SK-N-MC (cell line): ENCODE measurements at regions not wholly inside any gene's neighbourhood (a gene's known extent, or its start where the extent isn't known, plus 50 kb on each side); places are given as distances from the start of the nearest gene placed in this dataset.

Source experiments
- DNase-seq: peaks from one replicate; pipeline ENCODE4 v3.0.0-alpha.2; 2011; ENCODE audit warnings: low read depth, low spot score
- H3K27ac ChIP-seq: fragments of 200-600 bp; sonication (generic); 2 replicates; pipeline ENCODE4 v1.5.1; 2016; ENCODE audit warnings: mixed run types
- H3K36me3 ChIP-seq: fragments of 200-600 bp; sonication (generic); 2 replicates; pipeline ENCODE4 v1.6.1; 2017; ENCODE audit warnings: antibody characterized with exemption, low read length, mixed read lengths; ENCODE audit not compliant: insufficient read depth
- H3K4me3 ChIP-seq: fragments of 200-600 bp; sonication (generic); 2 replicates; pipeline ENCODE4 v1.5.1; 2016
- H3K9ac ChIP-seq: fragments of 200-600 bp; sonication (generic); 2 replicates; pipeline ENCODE4 v1.8.0; 2017; ENCODE audit warnings: mixed run types, mixed read lengths; ENCODE audit not compliant: insufficient read length
- H3K9me3 ChIP-seq: fragments of 200-600 bp; sonication (generic); 2 replicates; pipeline ENCODE4 v1.6.1; 2017; ENCODE audit warnings: low read depth, mild to moderate bottlenecking, antibody characterized with exemption, low read length, moderate library complexity, mixed read lengths
- EZH2 ChIP-seq: fragments of 200-600 bp; sonication (generic); IDR thresholded peaks from one replicate; pipeline ENCODE4 v1.6.1; 2017; ENCODE audit warnings: antibody characterized with exemption
- FOXP2 ChIP-seq: optimal IDR thresholded peaks from 2 replicates; pipeline ENCODE3; 2011; ENCODE audit warnings: mild to moderate bottlenecking, moderate library complexity; ENCODE audit not compliant: insufficient read depth; ENCODE audit errors: extremely low read length, control extremely low read depth
- POLR2AphosphoS5 ChIP-seq: IDR thresholded peaks from 2 replicates; pipeline ENCODE4 v1.6.1; 2012; ENCODE audit warnings: mild to moderate bottlenecking, low read depth, low read length, borderline replicate concordance

DNA sequence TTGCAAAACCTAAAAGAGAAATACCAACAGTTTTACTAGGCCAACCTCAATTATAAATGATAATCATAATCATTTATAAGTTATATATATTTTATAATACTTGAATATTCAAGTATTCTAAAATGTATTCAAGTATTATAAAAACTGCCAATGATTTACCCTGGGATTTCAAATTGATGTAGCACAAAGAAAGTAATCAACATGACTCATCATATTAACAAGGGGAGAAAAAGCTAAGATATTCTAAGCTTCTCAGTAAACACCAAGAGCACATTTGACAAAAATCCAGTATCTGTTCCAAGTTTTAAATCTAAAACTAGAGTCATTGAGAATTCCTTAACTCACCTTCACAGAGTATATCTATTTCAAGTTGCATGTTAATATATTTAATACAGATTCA, 56.1 kb downstream of the CAPZA3 start:
- no peak for DNase-seq
- TF ChIP-seq EZH2, result no peak
- no peak for TF ChIP-seq POLR2AphosphoS5
- TF ChIP-seq FOXP2, result no peak
- no peaks in the 10 kb centered on the region for H3K9me3 ChIP-seq
- H3K27ac ChIP-seq, result no peak overlapping the region
- H3K9ac ChIP-seq, result no peak overlapping the region
- no peaks in the 10 kb centered on the region for H3K36me3 ChIP-seq
- no peak overlapping the region for H3K4me3 ChIP-seq

DNA sequence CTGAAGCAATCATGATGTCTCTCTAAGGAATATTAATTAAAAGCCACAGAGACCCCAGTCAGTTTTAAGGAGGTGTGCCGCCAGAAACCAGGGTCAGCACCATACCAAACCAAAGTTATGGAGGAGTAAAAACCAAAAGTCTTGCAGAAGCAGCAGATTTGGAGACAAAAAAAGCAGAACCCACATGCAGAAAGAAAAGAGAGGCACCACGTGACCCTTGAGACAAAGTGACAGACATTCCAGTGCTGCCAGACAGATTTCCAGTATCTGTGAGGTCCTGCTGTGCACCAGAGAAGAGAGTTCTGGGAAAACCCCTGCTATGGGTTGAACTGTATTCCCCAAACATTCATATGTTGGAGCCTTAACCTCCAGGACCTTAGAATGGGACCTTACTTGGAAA, 59.7 kb downstream of the CAPZA3 start:
- TF ChIP-seq POLR2AphosphoS5, result no peak
- no peak for TF ChIP-seq EZH2
- no peak for TF ChIP-seq FOXP2
- Histone ChIP-seq H3K9ac (no peak overlapping the region), H3K4me3 (no peak overlapping the region), H3K9me3 (no peaks in the 10 kb centered on the region), H3K27ac (no peak overlapping the region), H3K36me3 (no peaks in the 10 kb centered on the region)
- DNase-seq, result no peak

DNA sequence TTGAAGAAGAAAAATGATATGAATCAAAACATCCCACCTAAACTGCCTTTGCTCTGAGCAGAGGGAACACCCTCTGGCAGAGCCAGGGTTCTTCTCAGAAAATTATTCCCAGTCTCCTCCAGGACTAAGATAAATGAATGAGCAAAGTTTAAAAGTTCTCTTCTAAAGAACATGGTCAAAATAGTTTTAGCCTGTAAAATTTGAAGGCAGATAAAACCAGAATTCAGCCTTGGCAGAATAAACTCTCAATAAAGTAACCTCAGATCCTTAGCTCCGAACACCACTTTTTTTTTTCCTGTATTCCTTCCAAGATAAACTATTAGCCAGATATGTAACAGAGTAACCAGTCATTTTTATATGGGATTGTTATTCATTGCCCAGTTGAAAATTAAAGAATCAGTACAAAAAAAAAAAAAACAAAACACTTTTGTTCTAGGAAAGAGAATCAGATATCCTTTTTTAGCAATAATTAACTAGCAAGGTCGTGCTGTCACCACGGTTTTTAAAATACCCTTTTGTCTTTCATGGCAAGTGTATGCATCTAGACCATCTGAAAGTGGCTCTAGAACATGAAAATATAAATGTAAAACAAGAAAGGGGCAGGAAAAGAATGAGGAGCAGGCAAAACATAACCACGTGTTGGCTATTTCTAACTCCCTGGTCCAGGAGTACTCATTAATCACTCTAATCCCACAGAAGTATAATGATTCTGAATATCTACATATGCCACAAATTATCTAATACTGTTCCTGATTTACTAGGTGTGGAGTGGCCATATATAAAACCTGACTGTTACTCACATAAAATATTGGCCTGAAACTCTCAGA, 60.8 kb downstream of the CAPZA3 start:
- no peak for DNase-seq
- Histone ChIP-seq H3K9ac (no peak overlapping the region), H3K36me3 (no peaks in the 10 kb centered on the region)

DNA sequence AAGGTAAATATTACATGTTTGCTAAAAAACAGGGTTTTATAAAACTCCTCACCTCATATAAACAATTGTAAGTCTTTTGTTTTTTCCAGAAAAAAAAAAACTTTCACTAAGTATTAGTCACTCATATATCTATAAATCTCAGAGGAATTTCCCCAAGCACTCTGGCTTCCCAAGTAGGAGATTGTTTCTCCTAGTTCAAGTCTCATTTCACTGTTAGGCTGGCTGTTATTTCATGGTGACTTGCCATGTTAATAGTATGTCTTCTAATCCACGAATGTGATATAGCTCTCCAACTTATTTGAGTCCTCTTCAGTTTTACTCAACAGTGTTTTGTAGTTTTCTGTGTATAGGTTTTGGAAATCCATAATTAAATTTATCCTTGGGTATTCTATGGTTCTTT, 61.6 kb downstream of the CAPZA3 start:
- Histone ChIP-seq H3K36me3 (no peaks in the 10 kb centered on the region), H3K9me3 (no peaks in the 10 kb centered on the region), H3K27ac (no peak overlapping the region), H3K9ac (no peak overlapping the region), H3K4me3 (no peak overlapping the region)
- no peak for TF ChIP-seq EZH2
- TF ChIP-seq POLR2AphosphoS5, result no peak
- TF ChIP-seq FOXP2, result no peak
- no peak for DNase-seq

More for the DNA sequence above, 60.8 kb downstream of the CAPZA3 start:
- no peak for TF ChIP-seq EZH2
- TF ChIP-seq FOXP2, result no peak
- no peak for TF ChIP-seq POLR2AphosphoS5
- H3K9me3 ChIP-seq, result no peaks in the 10 kb centered on the region
- no peak overlapping the region for H3K27ac ChIP-seq
- no peak overlapping the region for H3K4me3 ChIP-seq

DNA sequence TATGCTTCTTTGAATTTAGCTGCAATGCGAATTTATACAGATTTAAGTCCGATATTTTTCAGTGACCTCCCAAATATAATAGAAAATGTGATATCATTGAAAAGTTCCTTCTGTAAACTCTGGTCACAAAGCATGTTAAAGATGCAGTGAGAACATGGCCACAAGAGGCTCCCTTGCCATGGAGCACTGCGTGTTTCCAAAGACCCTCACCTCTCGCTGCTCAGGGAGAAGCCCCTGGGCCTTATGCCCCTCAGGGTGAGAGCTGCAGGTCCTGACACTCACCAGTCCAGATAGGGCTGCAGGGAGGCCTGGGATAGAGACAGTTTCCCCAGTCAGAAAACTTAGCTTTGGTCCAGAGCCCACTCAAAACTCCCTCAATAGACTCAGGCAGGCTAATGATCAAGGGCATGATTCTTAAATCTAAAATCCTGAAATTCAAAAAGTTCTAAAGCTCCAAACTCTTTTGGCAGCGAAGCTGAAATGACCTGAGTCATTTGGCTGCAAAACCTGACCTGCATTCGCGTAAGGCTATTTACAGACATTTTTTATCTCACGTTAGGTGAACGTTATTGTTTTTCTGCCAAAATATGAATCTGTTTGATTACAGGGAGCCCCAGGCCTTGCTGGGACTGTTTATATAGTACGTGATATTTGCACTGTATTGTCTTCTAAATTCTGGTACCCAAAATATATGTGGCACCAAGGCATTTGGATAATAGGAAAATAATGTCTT, 67.8 kb downstream of the CAPZA3 start:
- TF ChIP-seq POLR2AphosphoS5 (no peak), FOXP2 (no peak), EZH2 (no peak)
- no peak overlapping the region for H3K4me3 ChIP-seq
- H3K9me3 ChIP-seq, result no peaks in the 10 kb centered on the region
- H3K27ac ChIP-seq, result no peak overlapping the region
- no peak overlapping the region for H3K9ac ChIP-seq
- no peak for DNase-seq
- H3K36me3 ChIP-seq, result no peaks in the 10 kb centered on the region

DNA sequence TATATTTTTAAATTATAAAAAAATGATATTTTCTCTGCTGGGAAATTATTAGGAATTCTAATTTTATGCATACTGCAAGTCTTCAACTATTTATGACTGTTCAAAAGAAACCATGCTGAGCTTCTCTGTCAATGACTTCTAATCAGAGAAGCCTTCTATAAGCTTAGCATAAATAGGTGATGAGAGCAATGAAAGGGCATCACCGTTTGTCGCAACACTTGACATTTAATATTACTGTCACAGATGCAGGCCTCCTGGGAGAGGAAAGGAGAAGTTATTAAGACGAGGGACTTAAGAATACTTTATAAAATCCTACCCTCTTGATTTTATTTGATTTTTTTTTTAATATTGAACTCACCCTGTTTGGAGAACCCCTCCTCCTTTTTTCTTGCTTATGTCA, 69.8 kb downstream of the CAPZA3 start:
- no peak for DNase-seq
- Histone ChIP-seq H3K4me3 (0 out of 2 replicates have a peak overlapping the region, but pooled peaks have one; percentile 6), H3K36me3 (no peaks in the 10 kb centered on the region), H3K27ac (no peak overlapping the region), H3K9ac (no peak overlapping the region), H3K9me3 (no peaks in the 10 kb centered on the region)
- TF ChIP-seq POLR2AphosphoS5, result no peak
- no peak for TF ChIP-seq FOXP2

DNA sequence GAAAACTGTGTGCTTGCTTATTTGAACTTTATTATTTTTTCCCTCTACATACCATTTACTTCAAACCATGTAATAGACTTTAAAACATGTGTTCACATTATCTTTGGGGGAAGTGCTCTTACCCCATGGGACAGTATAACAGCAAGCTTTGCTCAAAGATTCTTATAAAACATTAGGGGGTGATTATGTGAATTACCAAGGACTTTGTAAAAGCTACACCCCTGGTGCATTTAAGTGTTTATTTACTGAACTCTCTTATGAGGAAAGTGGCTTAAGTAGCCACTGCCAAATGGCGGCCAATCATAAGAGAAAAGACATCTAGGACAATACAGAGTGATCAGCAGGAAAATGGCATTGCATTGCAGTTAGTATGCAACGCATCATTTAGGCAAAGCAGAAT, 70.3 kb downstream of the CAPZA3 start:
- Histone ChIP-seq H3K9ac (no peak overlapping the region), H3K4me3 (0 out of 2 replicates have a peak overlapping the region, but pooled peaks have one; percentile 6), H3K9me3 (no peaks in the 10 kb centered on the region), H3K27ac (no peak overlapping the region), H3K36me3 (no peaks in the 10 kb centered on the region)
- TF ChIP-seq POLR2AphosphoS5, result no peak
- no peak for TF ChIP-seq FOXP2
- no peak for TF ChIP-seq EZH2
- DNase-seq, result no peak

DNA sequence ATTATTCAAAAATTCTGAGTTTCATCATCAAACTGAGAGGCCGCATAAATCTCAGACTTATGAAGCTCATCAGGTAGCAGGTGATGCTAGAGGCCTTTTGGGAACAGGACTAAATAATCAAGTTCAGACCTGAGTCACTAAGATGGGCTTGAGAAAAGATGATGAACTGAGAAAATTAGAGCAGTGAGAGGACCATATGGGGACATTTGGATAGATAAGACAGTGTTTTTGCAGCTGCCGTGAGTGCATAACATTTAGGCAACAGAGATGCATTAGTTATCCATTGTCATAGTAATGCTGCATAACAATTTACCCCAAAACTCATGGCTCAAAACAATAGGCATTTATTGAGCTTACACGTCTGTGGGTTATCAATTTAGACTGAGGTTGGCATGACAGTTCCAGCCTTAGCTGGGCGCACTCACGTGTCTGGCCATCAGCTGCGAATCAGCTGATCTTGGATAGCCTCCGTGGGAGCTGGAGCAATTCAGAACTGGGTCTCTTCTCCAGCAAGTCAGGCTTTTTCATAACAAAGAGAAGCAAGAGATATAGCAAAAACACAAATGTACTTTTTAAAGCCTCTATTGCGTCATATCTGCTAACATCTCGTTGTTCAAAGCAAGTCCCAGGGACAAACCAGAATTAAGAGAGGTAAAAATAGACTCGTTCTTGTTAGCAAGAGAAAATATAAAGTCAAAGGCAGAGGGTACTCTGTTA, 72.8 kb downstream of the CAPZA3 start:
- DNase-seq, result no peak
- Histone ChIP-seq H3K9me3 (no peaks in the 10 kb centered on the region), H3K27ac (no peak overlapping the region), H3K36me3 (no peaks in the 10 kb centered on the region), H3K9ac (no peak overlapping the region), H3K4me3 (no peak overlapping the region)
- TF ChIP-seq EZH2, result no peak
- TF ChIP-seq FOXP2, result no peak
- no peak for TF ChIP-seq POLR2AphosphoS5
